ENCODE measurements at regions not wholly inside any gene's neighbourhood (a gene's known extent, or its start where the extent isn't known, plus 50 kb on each side); places are given as distances from the start of the nearest gene placed in this dataset.

- TF ChIP-seq KDM1A (IDR thresholded peaks at IDR 0.05) (no peak), CTCF (IDR thresholded peaks at IDR 0.05 in 2 of 3, conservative IDR thresholded peaks at IDR 0.05 in 1 of 3; ENCODE audit: insufficient read depth in 2 of 3, low read depth in 1 of 3, low read length in 3 of 3) (no peak), EP300 (IDR thresholded peaks at IDR 0.05; ENCODE audit: low read length) (no peak)
Measured at GRCh38 chr9:99635032-99635431, 186.7 kb upstream of the NR4A3 start.
